ENCODE measurements at regions not wholly inside any gene's neighbourhood (a gene's known extent, or its start where the extent isn't known, plus 50 kb on each side); places are given as distances from the start of the nearest gene placed in this dataset.

- TF ChIP-seq CTCF (IDR thresholded peaks at IDR 0.05) (no peak), FOXJ3 (CRISPR knock-in tag; IDR thresholded peaks at IDR 0.05; ENCODE audit: borderline replicate concordance) (no peak), ATF3 (CRISPR knock-in tag; conservative IDR thresholded peaks at IDR 0.05) (no peak), GABPB1 (CRISPR knock-in tag; IDR thresholded peaks at IDR 0.05) (no peak), SP1 (CRISPR knock-in tag; conservative IDR thresholded peaks at IDR 0.05) (no peak), USF2 (CRISPR knock-in tag; IDR thresholded peaks at IDR 0.05) (no peak), FOXP4 (CRISPR knock-in tag; IDR thresholded peaks at IDR 0.05) (no peak), CREB1 (CRISPR knock-in tag; IDR thresholded peaks at IDR 0.05) (no peak), NFE2L1 (CRISPR knock-in tag; IDR thresholded peaks at IDR 0.05) (no peak), NR3C1 (CRISPR knock-in tag; conservative IDR thresholded peaks at IDR 0.05; ENCODE audit: low read depth) (no peak), ZNF512 (CRISPR knock-in tag; IDR thresholded peaks at IDR 0.05; ENCODE audit: borderline replicate concordance) (no peak), RELA (CRISPR knock-in tag; IDR thresholded peaks at IDR 0.05; ENCODE audit: borderline replicate concordance) (no peak), ZSCAN18 (CRISPR knock-in tag; IDR thresholded peaks at IDR 0.05) (no peak), ZBTB21 (CRISPR knock-in tag; IDR thresholded peaks at IDR 0.05; ENCODE audit: borderline replicate concordance) (no peak)
These were observed 505.8 kb downstream of the EBF1 start for GRCh38 chr5:158593925-158594324.

Measured in WTC11 (cell line).